ENCODE measurements at regions not wholly inside any gene's neighbourhood (a gene's known extent, or its start where the extent isn't known, plus 50 kb on each side); places are given as distances from the start of the nearest gene placed in this dataset.

- Histone ChIP-seq H3K4me3 (replicated peaks; ENCODE audit: low read depth, low read length) (no peak overlapping the region), H3K36me3 (ENCODE audit: control insufficient read depth, insufficient read depth, low read length) (no peaks in the 10 kb centered on the region), H3K27me3 (replicated peaks; ENCODE audit: control insufficient read depth, insufficient read depth, low read length) (no peaks in the 10 kb centered on the region; the same call in none of the 2 replicates)
- TF ChIP-seq CTCF (IDR thresholded peaks at IDR 0.05; ENCODE audit: insufficient read depth, low read length, poor library complexity, severe bottlenecking): no peak
- DNase-seq (ENCODE audit: extremely low read depth, insufficient read length): no peak
Measured at GRCh38 chr2:71829008-71829407, 318.7 kb downstream of the CYP26B1 start.

GRCh38 chr2:71827973-71828372, 319.7 kb downstream of the CYP26B1 start:
- no peak for DNase-seq (ENCODE audit: extremely low read depth, insufficient read length)
- Histone ChIP-seq H3K27me3 (replicated peaks; ENCODE audit: control insufficient read depth, insufficient read depth, low read length) (no peaks in the 10 kb centered on the region; the same call in none of the 2 replicates), H3K4me3 (replicated peaks; ENCODE audit: low read depth, low read length) (no peak overlapping the region), H3K36me3 (ENCODE audit: control insufficient read depth, insufficient read depth, low read length) (no peaks in the 10 kb centered on the region)
- TF ChIP-seq CTCF (IDR thresholded peaks at IDR 0.05; ENCODE audit: insufficient read depth, low read length, poor library complexity, severe bottlenecking): no peak

- DNase-seq (ENCODE audit: extremely low read depth, insufficient read length): no peak
- H3K27me3 ChIP-seq (replicated peaks; ENCODE audit: control insufficient read depth, insufficient read depth, low read length): no peaks in the 10 kb centered on the region; the same call in none of the 2 replicates
- no peak overlapping the region for H3K4me3 ChIP-seq (replicated peaks; ENCODE audit: low read depth, low read length)
- no peak for TF ChIP-seq CTCF (IDR thresholded peaks at IDR 0.05; ENCODE audit: insufficient read depth, low read length, poor library complexity, severe bottlenecking)
- no peaks in the 10 kb centered on the region for H3K36me3 ChIP-seq (ENCODE audit: control insufficient read depth, insufficient read depth, low read length)
Measured at GRCh38 chr2:71827524-71827901, 320.1 kb downstream of the CYP26B1 start.

GRCh38 chr2:71826826-71827523, 320.7 kb downstream of the CYP26B1 start:
- TF ChIP-seq CTCF (IDR thresholded peaks at IDR 0.05; ENCODE audit: insufficient read depth, low read length, poor library complexity, severe bottlenecking): no peak
- DNase-seq (ENCODE audit: extremely low read depth, insufficient read length): no peak
- H3K4me3 ChIP-seq (replicated peaks; ENCODE audit: low read depth, low read length): no peak overlapping the region
- H3K36me3 ChIP-seq (ENCODE audit: control insufficient read depth, insufficient read depth, low read length): no peaks in the 10 kb centered on the region
- no peaks in the 10 kb centered on the region; the same call in 1 of the 2 replicates for H3K27me3 ChIP-seq (replicated peaks; ENCODE audit: control insufficient read depth, insufficient read depth, low read length)

GRCh38 chr2:71826299-71826698, 321.4 kb downstream of the CYP26B1 start:
- no peak for DNase-seq (ENCODE audit: extremely low read depth, insufficient read length)
- Histone ChIP-seq H3K36me3 (ENCODE audit: control insufficient read depth, insufficient read depth, low read length) (no peaks in the 10 kb centered on the region), H3K27me3 (replicated peaks; ENCODE audit: control insufficient read depth, insufficient read depth, low read length) (no peaks in the 10 kb centered on the region; the same call in 1 of the 2 replicates), H3K4me3 (replicated peaks; ENCODE audit: low read depth, low read length) (no peak overlapping the region)
- TF ChIP-seq CTCF (IDR thresholded peaks at IDR 0.05; ENCODE audit: insufficient read depth, low read length, poor library complexity, severe bottlenecking): no peak

Data from GM06990 (cell line).